ENCODE measurements at regions not wholly inside any gene's neighbourhood (a gene's known extent, or its start where the extent isn't known, plus 50 kb on each side); places are given as distances from the start of the nearest gene placed in this dataset.

GRCh38 chr12:30823156-30823699 is 68.5 kb upstream of the CAPRIN2 start:
- Histone ChIP-seq H3K4me3 (ENCODE audit: low read length in 2 of 2) (peak overlapping the region; percentile 37 to 47), H3K9me3 (ENCODE audit: control insufficient read depth in 2 of 2, insufficient read depth in 1 of 2, low read length in 1 of 2) (peaks cover 0 to 1% of the 10 kb centered on the region in 2 donors), H3K27me3 (ENCODE audit: control insufficient read depth in 2 of 2, insufficient read depth in 1 of 2, low read length in 1 of 2) (peaks cover 15 to 61% of the 10 kb centered on the region in 2 donors), H3K27ac (ENCODE audit: low read depth in 1 of 2, low read length in 1 of 2) (peak overlapping the region in 1 of 2 donors; percentile 46), H3K36me3 (ENCODE audit: control insufficient read depth in 2 of 2, insufficient read depth in 2 of 2, low read length in 1 of 2) (peaks cover 0 to 4% of the 10 kb centered on the region in 2 donors), H3K4me1 (ENCODE audit: control insufficient read depth in 2 of 2, insufficient read depth in 2 of 2, low read length in 2 of 2) (peaks cover 0 to 6% of the 10 kb centered on the region in 2 donors)
- 27% methylated on average over 32 of the region's 32 CpGs for WGBS
- DNase-seq (ENCODE audit: low read depth in 6 of 9, low spot score in 9 of 9) = peak in 3 of 9 donors; percentile 8 to 32 (median 26)

GRCh38 chr12:30822385-30823155 is 67.8 kb upstream of the CAPRIN2 start:
- WGBS = 1% methylated on average over 50 of the region's 50 CpGs
- Histone ChIP-seq H3K4me1 (ENCODE audit: control insufficient read depth in 2 of 2, insufficient read depth in 2 of 2, low read length in 2 of 2) (peaks cover 0 to 6% of the 10 kb centered on the region in 2 donors), H3K27me3 (ENCODE audit: control insufficient read depth in 2 of 2, insufficient read depth in 1 of 2, low read length in 1 of 2) (peaks cover 15 to 61% of the 10 kb centered on the region in 2 donors), H3K9me3 (ENCODE audit: control insufficient read depth in 2 of 2, insufficient read depth in 1 of 2, low read length in 1 of 2) (peaks cover 0 to 1% of the 10 kb centered on the region in 2 donors), H3K27ac (ENCODE audit: low read depth in 1 of 2, low read length in 1 of 2) (peak overlapping the region in 1 of 2 donors; percentile 60), H3K4me3 (ENCODE audit: low read length in 2 of 2) (peak overlapping the region; percentile 37 to 47), H3K36me3 (ENCODE audit: control insufficient read depth in 2 of 2, insufficient read depth in 2 of 2, low read length in 1 of 2) (peaks cover 0 to 4% of the 10 kb centered on the region in 2 donors)
- DNase-seq (ENCODE audit: low read depth in 6 of 9, low spot score in 9 of 9) = peak in 4 of 9 donors; percentile 2 to 39 (median 18)

- Histone ChIP-seq H3K36me3 (ENCODE audit: control insufficient read depth in 2 of 2, insufficient read depth in 2 of 2, low read length in 1 of 2) (peaks cover 0 to 4% of the 10 kb centered on the region in 2 donors), H3K27me3 (ENCODE audit: control insufficient read depth in 2 of 2, insufficient read depth in 1 of 2, low read length in 1 of 2) (peaks cover 15 to 59% of the 10 kb centered on the region in 2 donors)
- WGBS = 48% methylated on average over 2 of the region's 2 CpGs
These were observed 65.7 kb upstream of the CAPRIN2 start for GRCh38 chr12:30820406-30820946.

GRCh38 chr12:30818562-30818961 is 63.8 kb upstream of the CAPRIN2 start:
- Histone ChIP-seq H3K9me3 (ENCODE audit: control insufficient read depth in 2 of 2, insufficient read depth in 1 of 2, low read length in 1 of 2) (peaks cover 0 to 1% of the 10 kb centered on the region in 2 donors), H3K27ac (ENCODE audit: low read depth in 1 of 2, low read length in 1 of 2) (no peak overlapping the region), H3K36me3 (ENCODE audit: control insufficient read depth in 2 of 2, insufficient read depth in 2 of 2, low read length in 1 of 2) (peaks cover 0 to 4% of the 10 kb centered on the region in 2 donors), H3K27me3 (ENCODE audit: control insufficient read depth in 2 of 2, insufficient read depth in 1 of 2, low read length in 1 of 2) (peaks cover 14 to 40% of the 10 kb centered on the region in 2 donors), H3K4me3 (ENCODE audit: low read length in 2 of 2) (no peak overlapping the region), H3K4me1 (ENCODE audit: control insufficient read depth in 2 of 2, insufficient read depth in 2 of 2, low read length in 2 of 2) (peaks cover 0 to 6% of the 10 kb centered on the region in 2 donors)
- no peak for DNase-seq (ENCODE audit: low read depth in 6 of 9, low spot score in 9 of 9)
- 94% methylated on average over 1 of the region's 1 CpG for WGBS

More at GRCh38 chr12:30820406-30820946, 65.7 kb upstream of the CAPRIN2 start:
- no peak overlapping the region for H3K27ac ChIP-seq (ENCODE audit: low read depth in 1 of 2, low read length in 1 of 2)
- H3K9me3 ChIP-seq (ENCODE audit: control insufficient read depth in 2 of 2, insufficient read depth in 1 of 2, low read length in 1 of 2) = peaks cover 0 to 1% of the 10 kb centered on the region in 2 donors
- H3K4me3 ChIP-seq (ENCODE audit: low read length in 2 of 2) = no peak overlapping the region
- H3K4me1 ChIP-seq (ENCODE audit: control insufficient read depth in 2 of 2, insufficient read depth in 2 of 2, low read length in 2 of 2) = peaks cover 0 to 6% of the 10 kb centered on the region in 2 donors
- no peak for DNase-seq (ENCODE audit: low read depth in 6 of 9, low spot score in 9 of 9)

GRCh38 chr12:30816742-30817465 is 62.2 kb upstream of the CAPRIN2 start:
- 90% methylated on average over 6 of the region's 6 CpGs for WGBS
- no peaks in the 10 kb centered on the region for H3K36me3 ChIP-seq (ENCODE audit: control insufficient read depth in 2 of 2, insufficient read depth in 2 of 2, low read length in 1 of 2)
- H3K9me3 ChIP-seq (ENCODE audit: control insufficient read depth in 2 of 2, insufficient read depth in 1 of 2, low read length in 1 of 2) = no peaks in the 10 kb centered on the region
- no peaks in the 10 kb centered on the region for H3K4me1 ChIP-seq (ENCODE audit: control insufficient read depth in 2 of 2, insufficient read depth in 2 of 2, low read length in 2 of 2)
- no peak overlapping the region for H3K4me3 ChIP-seq (ENCODE audit: low read length in 2 of 2)
- peaks cover 2 to 23% of the 10 kb centered on the region in 2 donors for H3K27me3 ChIP-seq (ENCODE audit: control insufficient read depth in 2 of 2, insufficient read depth in 1 of 2, low read length in 1 of 2)
- H3K27ac ChIP-seq (ENCODE audit: low read depth in 1 of 2, low read length in 1 of 2) = no peak overlapping the region
- DNase-seq (ENCODE audit: low read depth in 6 of 9, low spot score in 9 of 9) = no peak

GRCh38 chr12:30814295-30814655 is 59.5 kb upstream of the CAPRIN2 start:
- DNase-seq (ENCODE audit: low read depth in 6 of 9, low spot score in 9 of 9) = no peak
- Histone ChIP-seq H3K27me3 (ENCODE audit: control insufficient read depth in 2 of 2, insufficient read depth in 1 of 2, low read length in 1 of 2) (peaks cover 0 to 5% of the 10 kb centered on the region in 2 donors), H3K36me3 (ENCODE audit: control insufficient read depth in 2 of 2, insufficient read depth in 2 of 2, low read length in 1 of 2) (no peaks in the 10 kb centered on the region), H3K4me1 (ENCODE audit: control insufficient read depth in 2 of 2, insufficient read depth in 2 of 2, low read length in 2 of 2) (no peaks in the 10 kb centered on the region), H3K9me3 (ENCODE audit: control insufficient read depth in 2 of 2, insufficient read depth in 1 of 2, low read length in 1 of 2) (no peaks in the 10 kb centered on the region), H3K4me3 (ENCODE audit: low read length in 2 of 2) (no peak overlapping the region), H3K27ac (ENCODE audit: low read depth in 1 of 2, low read length in 1 of 2) (no peak overlapping the region)

- no peak overlapping the region for H3K27ac ChIP-seq (ENCODE audit: low read depth in 1 of 2, low read length in 1 of 2)
- H3K27me3 ChIP-seq (ENCODE audit: control insufficient read depth in 2 of 2, insufficient read depth in 1 of 2, low read length in 1 of 2) = peaks cover 0 to 2% of the 10 kb centered on the region in 2 donors
- no peaks in the 10 kb centered on the region for H3K36me3 ChIP-seq (ENCODE audit: control insufficient read depth in 2 of 2, insufficient read depth in 2 of 2, low read length in 1 of 2)
- 92% methylated on average over 3 of the region's 3 CpGs for WGBS
- DNase-seq (ENCODE audit: low read depth in 6 of 9, low spot score in 9 of 9) = no peak
- H3K9me3 ChIP-seq (ENCODE audit: control insufficient read depth in 2 of 2, insufficient read depth in 1 of 2, low read length in 1 of 2) = no peaks in the 10 kb centered on the region
- H3K4me3 ChIP-seq (ENCODE audit: low read length in 2 of 2) = no peak overlapping the region
- no peaks in the 10 kb centered on the region for H3K4me1 ChIP-seq (ENCODE audit: control insufficient read depth in 2 of 2, insufficient read depth in 2 of 2, low read length in 2 of 2)
These were observed 59.0 kb upstream of the CAPRIN2 start for GRCh38 chr12:30813525-30814294.

- Histone ChIP-seq H3K9me3 (ENCODE audit: control insufficient read depth in 2 of 2, insufficient read depth in 1 of 2, low read length in 1 of 2) (no peaks in the 10 kb centered on the region), H3K4me3 (ENCODE audit: low read length in 2 of 2) (no peak overlapping the region), H3K27me3 (ENCODE audit: control insufficient read depth in 2 of 2, insufficient read depth in 1 of 2, low read length in 1 of 2) (no peaks in the 10 kb centered on the region), H3K4me1 (ENCODE audit: control insufficient read depth in 2 of 2, insufficient read depth in 2 of 2, low read length in 2 of 2) (no peaks in the 10 kb centered on the region), H3K36me3 (ENCODE audit: control insufficient read depth in 2 of 2, insufficient read depth in 2 of 2, low read length in 1 of 2) (no peaks in the 10 kb centered on the region), H3K27ac (ENCODE audit: low read depth in 1 of 2, low read length in 1 of 2) (no peak overlapping the region)
- DNase-seq (ENCODE audit: low read depth in 6 of 9, low spot score in 9 of 9) = no peak
- 86% methylated on average over 4 of the region's 4 CpGs for WGBS
These were observed 57.2 kb upstream of the CAPRIN2 start for GRCh38 chr12:30811966-30812365.

Data from thymus (tissue), 11 donors.